ENCODE measurements at regions not wholly inside any gene's neighbourhood (a gene's known extent, or its start where the extent isn't known, plus 50 kb on each side); places are given as distances from the start of the nearest gene placed in this dataset.
"Not testable (repeated sequence)": the region's sequence is repeated elsewhere in the genome, so short reads cannot be mapped to it uniquely, and the experiment has no call there.

DNA sequence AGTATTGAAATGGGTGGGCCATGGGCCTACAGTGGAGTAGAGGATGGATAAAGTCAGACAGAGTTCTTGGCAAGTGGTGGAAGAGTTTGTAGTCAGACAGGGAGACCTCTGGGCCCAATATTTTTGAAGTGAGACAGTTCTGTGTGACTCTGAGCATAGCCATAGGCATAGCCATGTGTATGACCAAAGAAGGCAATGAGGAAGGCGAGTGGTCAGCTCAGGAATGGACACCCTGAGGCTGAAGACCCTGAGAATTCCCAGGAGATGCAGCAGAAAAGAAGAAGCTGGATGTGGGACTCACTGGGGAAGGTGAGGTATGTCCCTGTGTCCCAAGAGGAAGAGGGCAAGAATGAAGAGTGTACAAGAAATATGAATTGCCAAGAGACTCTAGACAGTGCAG lies 210.6 kb upstream of the IRF2BP2 start:
- H3K36me3 ChIP-seq (ENCODE audit: low read depth) = no peaks in the 10 kb centered on the region
- H3K4me3 ChIP-seq (ENCODE audit: severe bottlenecking) = no peak overlapping the region
- no peaks in the 10 kb centered on the region for H3K27me3 ChIP-seq (ENCODE audit: insufficient read depth, poor library complexity, severe bottlenecking)
- ATAC-seq (ENCODE audit: low read depth) (no peak), DNase-seq (ENCODE audit: low spot score) (no peak)
- no peaks in the 10 kb centered on the region for H3K4me1 ChIP-seq (ENCODE audit: insufficient read depth, poor library complexity, severe bottlenecking)
- no peak overlapping the region for H3K27ac ChIP-seq (ENCODE audit: poor library complexity, severe bottlenecking)
- TF ChIP-seq, protein P1, sequence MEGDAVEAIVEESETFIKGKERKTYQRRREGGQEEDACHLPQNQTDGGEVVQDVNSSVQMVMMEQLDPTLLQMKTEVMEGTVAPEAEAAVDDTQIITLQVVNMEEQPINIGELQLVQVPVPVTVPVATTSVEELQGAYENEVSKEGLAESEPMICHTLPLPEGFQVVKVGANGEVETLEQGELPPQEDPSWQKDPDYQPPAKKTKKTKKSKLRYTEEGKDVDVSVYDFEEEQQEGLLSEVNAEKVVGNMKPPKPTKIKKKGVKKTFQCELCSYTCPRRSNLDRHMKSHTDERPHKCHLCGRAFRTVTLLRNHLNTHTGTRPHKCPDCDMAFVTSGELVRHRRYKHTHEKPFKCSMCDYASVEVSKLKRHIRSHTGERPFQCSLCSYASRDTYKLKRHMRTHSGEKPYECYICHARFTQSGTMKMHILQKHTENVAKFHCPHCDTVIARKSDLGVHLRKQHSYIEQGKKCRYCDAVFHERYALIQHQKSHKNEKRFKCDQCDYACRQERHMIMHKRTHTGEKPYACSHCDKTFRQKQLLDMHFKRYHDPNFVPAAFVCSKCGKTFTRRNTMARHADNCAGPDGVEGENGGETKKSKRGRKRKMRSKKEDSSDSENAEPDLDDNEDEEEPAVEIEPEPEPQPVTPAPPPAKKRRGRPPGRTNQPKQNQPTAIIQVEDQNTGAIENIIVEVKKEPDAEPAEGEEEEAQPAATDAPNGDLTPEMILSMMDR (IDR thresholded peaks at IDR 0.05; ENCODE audit: poor library complexity, severe bottlenecking) = no peak
- no peaks in the 10 kb centered on the region for H3K9me3 ChIP-seq (ENCODE audit: severe bottlenecking)

DNA sequence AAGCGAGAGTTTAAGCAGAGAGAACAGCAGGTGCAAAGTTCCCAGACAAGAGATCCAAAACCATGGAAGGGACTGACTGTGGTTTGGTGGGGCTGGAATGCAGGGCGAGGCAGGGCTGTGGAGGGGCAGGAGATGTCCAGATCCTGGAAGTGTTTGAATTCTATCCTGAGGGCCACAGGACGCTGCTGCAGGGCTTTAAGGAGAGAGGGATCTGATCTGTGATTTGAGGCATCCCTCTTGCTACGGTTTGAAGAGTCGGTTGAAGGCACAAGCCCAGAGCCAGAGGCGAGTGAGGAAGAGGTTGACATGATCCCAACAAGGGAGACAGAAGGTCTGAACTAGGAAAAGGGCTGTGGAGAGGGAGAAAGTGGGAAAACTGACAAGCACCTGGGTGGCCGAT lies 209.9 kb upstream of the IRF2BP2 start:
- not testable (repeated sequence) for DNase-seq (ENCODE audit: low spot score); H3K9me3 ChIP-seq (ENCODE audit: severe bottlenecking); H3K36me3 ChIP-seq (ENCODE audit: low read depth); ATAC-seq (ENCODE audit: low read depth); H3K27me3 ChIP-seq (ENCODE audit: insufficient read depth, poor library complexity, severe bottlenecking); H3K4me1 ChIP-seq (ENCODE audit: insufficient read depth, poor library complexity, severe bottlenecking); H3K27ac ChIP-seq (ENCODE audit: poor library complexity, severe bottlenecking); H3K4me3 ChIP-seq (ENCODE audit: severe bottlenecking)

DNA sequence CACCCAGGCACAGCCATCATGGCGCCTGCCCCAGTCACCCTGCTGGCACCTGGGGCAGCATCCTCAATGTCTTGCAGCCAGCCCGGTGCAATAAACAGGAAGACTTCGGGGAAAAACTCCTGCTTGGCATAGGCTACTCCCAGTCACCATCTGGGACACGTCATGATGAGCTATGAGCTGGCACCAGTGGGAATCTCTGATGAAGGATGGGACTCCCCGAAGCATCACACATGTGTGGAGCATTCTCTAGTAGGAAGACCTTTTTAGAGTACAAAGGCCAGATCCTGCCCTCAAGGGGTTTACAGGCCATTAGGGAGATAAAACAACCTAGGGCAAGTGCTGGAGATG lies 208.0 kb upstream of the IRF2BP2 start:
- not testable (repeated sequence) for ATAC-seq (ENCODE audit: low read depth); H3K4me3 ChIP-seq (ENCODE audit: severe bottlenecking); H3K9me3 ChIP-seq (ENCODE audit: severe bottlenecking); H3K36me3 ChIP-seq (ENCODE audit: low read depth); H3K27ac ChIP-seq (ENCODE audit: poor library complexity, severe bottlenecking); H3K4me1 ChIP-seq (ENCODE audit: insufficient read depth, poor library complexity, severe bottlenecking); DNase-seq (ENCODE audit: low spot score); H3K27me3 ChIP-seq (ENCODE audit: insufficient read depth, poor library complexity, severe bottlenecking)

DNA sequence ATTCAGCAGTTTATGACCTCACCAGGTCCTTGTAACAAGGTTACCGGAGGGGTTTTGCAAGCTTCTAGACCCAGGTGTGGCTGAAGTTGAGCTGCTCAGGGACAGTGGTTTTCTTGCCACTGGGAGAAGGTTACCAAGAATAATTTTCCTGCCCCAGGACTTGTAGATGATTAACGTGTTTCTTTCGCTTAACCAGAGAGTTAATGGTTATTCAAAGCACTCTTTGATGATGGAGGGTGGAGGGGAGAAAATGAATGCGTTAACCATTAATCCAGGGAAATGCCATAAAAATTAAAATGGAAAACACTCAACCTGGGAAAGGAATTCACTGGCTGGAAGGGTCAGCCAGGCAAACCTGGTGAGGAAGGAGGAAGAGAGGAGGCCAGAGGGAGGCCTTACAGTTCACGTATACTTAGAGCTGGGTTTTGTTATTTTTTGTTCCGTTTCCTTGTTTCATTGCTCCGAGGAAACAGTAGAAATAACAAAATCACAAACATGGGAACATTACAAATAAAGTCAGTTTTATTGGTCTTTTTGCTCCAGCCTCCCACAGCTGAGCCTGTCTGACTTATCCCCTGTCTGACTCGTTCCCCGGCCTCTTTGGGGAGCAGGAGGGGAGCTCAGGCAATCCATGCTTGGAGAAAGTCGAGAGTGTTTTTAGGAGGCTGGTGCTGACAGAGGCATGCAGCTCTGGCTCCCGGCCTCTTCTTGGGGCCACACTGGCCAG lies 207.5 kb upstream of the IRF2BP2 start:
- H3K27ac ChIP-seq (ENCODE audit: poor library complexity, severe bottlenecking); H3K27me3 ChIP-seq (ENCODE audit: insufficient read depth, poor library complexity, severe bottlenecking); ATAC-seq (ENCODE audit: low read depth); H3K4me3 ChIP-seq (ENCODE audit: severe bottlenecking); H3K36me3 ChIP-seq (ENCODE audit: low read depth); DNase-seq (ENCODE audit: low spot score); H3K9me3 ChIP-seq (ENCODE audit: severe bottlenecking); H3K4me1 ChIP-seq (ENCODE audit: insufficient read depth, poor library complexity, severe bottlenecking): not testable (repeated sequence)

DNA sequence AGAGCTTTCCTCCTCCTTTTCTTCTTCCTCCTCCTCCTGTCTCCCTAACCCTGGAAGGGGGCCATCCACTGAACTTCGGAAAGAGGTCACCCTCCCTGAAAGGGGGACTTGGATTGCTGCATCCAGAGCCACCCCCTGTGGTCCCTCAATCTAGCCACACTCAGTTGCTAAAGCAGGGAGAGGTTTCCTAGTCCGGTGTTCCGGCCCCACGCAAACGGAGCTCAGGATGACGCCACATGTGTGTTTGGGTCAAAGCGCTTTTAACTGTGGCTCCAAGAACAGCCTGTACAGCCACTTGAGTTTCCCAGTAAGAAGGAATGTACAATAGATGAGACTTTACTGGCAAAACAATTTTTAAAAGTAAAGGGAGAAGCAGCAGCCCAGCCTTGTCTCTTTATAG lies 206.9 kb upstream of the IRF2BP2 start:
- H3K27ac ChIP-seq (ENCODE audit: poor library complexity, severe bottlenecking) = not testable (repeated sequence)

DNA sequence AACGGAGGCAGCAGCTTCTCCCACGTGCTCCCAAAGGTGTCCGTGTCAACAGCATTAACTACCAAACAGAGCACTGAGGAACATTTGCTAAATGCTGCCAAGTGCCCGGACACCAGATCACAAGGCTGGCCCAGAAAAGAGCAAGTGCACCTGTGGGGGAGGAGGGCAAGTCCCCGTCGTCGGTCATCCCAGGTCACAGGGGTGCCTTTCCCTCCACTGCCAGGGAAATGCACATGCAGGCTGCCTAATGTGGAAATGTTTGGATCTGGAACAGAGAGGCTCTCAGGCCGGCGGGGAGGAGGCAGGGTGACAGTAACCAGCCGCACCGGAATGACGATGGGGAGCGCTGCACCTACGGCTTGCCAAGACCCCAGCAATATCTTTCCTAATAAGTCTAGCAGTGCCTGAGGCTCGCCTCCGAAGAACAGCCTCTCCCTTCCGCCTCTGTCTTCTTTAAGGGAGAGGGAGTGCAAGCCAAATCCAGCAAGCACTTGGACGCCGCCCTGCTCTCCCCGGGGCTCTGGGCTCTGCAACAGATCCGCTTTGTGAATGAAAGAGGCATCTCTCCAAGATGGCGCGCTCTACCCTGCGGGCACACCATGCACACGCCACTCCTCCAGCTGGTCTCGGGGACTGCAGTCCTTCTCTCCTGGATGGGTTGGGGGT lies 206.3 kb upstream of the IRF2BP2 start:
- not testable (repeated sequence) for H3K36me3 ChIP-seq (ENCODE audit: low read depth); H3K27ac ChIP-seq (ENCODE audit: poor library complexity, severe bottlenecking); H3K4me3 ChIP-seq (ENCODE audit: severe bottlenecking); H3K27me3 ChIP-seq (ENCODE audit: insufficient read depth, poor library complexity, severe bottlenecking); H3K9me3 ChIP-seq (ENCODE audit: severe bottlenecking); H3K4me1 ChIP-seq (ENCODE audit: insufficient read depth, poor library complexity, severe bottlenecking); DNase-seq (ENCODE audit: low spot score); ATAC-seq (ENCODE audit: low read depth)

More for the DNA sequence above, 206.9 kb upstream of the IRF2BP2 start:
- H3K4me1 ChIP-seq (ENCODE audit: insufficient read depth, poor library complexity, severe bottlenecking); H3K9me3 ChIP-seq (ENCODE audit: severe bottlenecking); H3K4me3 ChIP-seq (ENCODE audit: severe bottlenecking); H3K36me3 ChIP-seq (ENCODE audit: low read depth); H3K27me3 ChIP-seq (ENCODE audit: insufficient read depth, poor library complexity, severe bottlenecking); DNase-seq (ENCODE audit: low spot score); ATAC-seq (ENCODE audit: low read depth): not testable (repeated sequence)

DNA sequence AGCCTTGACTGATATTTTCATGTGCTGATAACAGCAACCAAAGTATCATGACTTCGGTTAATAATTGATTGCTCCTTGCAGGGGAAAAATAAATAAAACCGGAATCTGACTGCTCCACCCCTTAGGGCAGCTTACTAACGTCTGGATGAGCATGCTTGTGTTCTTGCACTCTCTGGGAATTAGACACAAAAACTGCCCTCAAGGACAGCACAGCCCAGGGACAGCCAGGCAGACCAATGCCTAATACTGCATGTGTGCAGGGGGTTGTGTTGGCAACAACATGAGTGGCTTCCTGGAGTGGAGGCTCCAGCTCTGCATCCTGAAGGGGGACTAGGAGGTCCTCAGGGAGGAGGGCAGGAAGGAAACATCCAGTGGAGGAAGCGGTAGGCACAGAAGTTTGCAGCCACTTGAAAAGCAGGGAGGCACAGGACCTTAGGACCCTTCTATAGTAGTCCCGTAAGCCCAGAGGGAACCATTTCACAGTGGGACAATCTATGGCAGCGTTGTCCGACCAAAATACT lies 205.4 kb upstream of the IRF2BP2 start:
- H3K27me3 ChIP-seq (ENCODE audit: insufficient read depth, poor library complexity, severe bottlenecking); H3K36me3 ChIP-seq (ENCODE audit: low read depth); H3K4me3 ChIP-seq (ENCODE audit: severe bottlenecking); H3K4me1 ChIP-seq (ENCODE audit: insufficient read depth, poor library complexity, severe bottlenecking); DNase-seq (ENCODE audit: low spot score); ATAC-seq (ENCODE audit: low read depth); H3K9me3 ChIP-seq (ENCODE audit: severe bottlenecking); H3K27ac ChIP-seq (ENCODE audit: poor library complexity, severe bottlenecking): not testable (repeated sequence)

DNA sequence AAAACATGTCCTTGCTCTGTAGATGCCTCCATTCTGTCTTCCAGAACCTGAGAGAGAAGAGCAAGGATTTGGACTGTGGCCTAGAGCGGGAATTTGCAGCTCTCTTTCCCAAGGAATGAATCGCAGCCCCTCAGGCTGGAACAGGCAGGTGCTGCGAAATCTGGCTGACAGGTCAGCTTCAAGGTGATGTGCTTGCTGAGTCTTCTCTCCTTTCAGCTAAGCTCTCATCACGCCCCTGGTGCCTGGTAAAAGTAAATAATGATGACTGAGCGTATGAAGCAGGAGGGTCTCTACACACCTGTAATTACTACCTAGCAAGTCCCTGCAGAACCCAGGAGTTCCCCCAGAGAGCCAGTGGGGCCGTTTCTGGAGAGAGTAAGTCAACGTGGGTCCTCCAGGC lies 204.3 kb upstream of the IRF2BP2 start:
- H3K36me3 ChIP-seq (ENCODE audit: low read depth); H3K4me1 ChIP-seq (ENCODE audit: insufficient read depth, poor library complexity, severe bottlenecking); H3K27me3 ChIP-seq (ENCODE audit: insufficient read depth, poor library complexity, severe bottlenecking); H3K27ac ChIP-seq (ENCODE audit: poor library complexity, severe bottlenecking); H3K9me3 ChIP-seq (ENCODE audit: severe bottlenecking); DNase-seq (ENCODE audit: low spot score); ATAC-seq (ENCODE audit: low read depth); H3K4me3 ChIP-seq (ENCODE audit: severe bottlenecking): not testable (repeated sequence)

DNA sequence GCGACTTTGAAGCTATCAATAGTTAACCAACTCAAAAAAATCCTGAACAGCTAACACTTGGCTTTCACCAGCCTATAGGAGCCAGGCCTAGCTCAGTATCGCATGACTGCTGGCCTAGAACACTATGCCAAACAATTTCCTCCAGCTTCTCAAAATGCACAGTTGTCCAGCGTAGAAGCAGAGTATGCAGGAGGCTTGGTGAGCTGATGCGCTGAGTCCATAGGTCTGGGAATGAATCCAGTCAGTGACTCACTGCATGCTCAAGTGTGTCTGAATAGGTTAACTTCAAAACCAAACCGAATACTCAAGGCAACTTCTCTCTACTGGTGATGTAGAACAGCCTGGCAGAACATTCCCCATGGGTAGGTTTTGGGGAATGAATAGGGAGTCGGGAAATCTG lies 201.8 kb upstream of the IRF2BP2 start:
- DNase-seq (ENCODE audit: low spot score); H3K27ac ChIP-seq (ENCODE audit: poor library complexity, severe bottlenecking); H3K4me1 ChIP-seq (ENCODE audit: insufficient read depth, poor library complexity, severe bottlenecking); H3K4me3 ChIP-seq (ENCODE audit: severe bottlenecking); H3K9me3 ChIP-seq (ENCODE audit: severe bottlenecking); H3K27me3 ChIP-seq (ENCODE audit: insufficient read depth, poor library complexity, severe bottlenecking); H3K36me3 ChIP-seq (ENCODE audit: low read depth): not testable (repeated sequence)
- ATAC-seq (ENCODE audit: low read depth) = peak; percentile 98

DNA sequence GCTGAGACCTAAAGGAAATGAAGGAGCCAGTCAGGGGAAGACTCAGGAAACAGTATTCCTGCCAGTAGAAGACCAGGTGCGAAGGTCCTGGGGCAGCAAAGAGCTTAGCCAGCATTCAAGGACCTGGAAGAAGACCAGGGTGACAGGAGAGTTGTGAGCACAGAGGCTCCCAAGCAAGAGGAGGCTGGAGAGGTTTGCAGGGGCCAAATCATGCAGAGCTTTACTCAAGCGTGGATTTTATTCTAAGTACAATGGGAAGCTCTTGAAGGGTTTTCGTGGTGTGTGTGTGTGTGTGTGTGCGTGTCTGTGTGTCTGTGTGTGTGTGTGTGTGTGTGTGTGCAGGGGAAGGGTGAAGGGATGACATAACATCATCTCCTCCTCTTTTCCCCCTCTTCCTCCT lies 200.7 kb upstream of the IRF2BP2 start:
- H3K36me3 ChIP-seq (ENCODE audit: low read depth); ATAC-seq (ENCODE audit: low read depth); DNase-seq (ENCODE audit: low spot score); H3K27me3 ChIP-seq (ENCODE audit: insufficient read depth, poor library complexity, severe bottlenecking); H3K9me3 ChIP-seq (ENCODE audit: severe bottlenecking); H3K4me1 ChIP-seq (ENCODE audit: insufficient read depth, poor library complexity, severe bottlenecking); H3K27ac ChIP-seq (ENCODE audit: poor library complexity, severe bottlenecking); H3K4me3 ChIP-seq (ENCODE audit: severe bottlenecking): not testable (repeated sequence)
